GM13977 (cell line): ENCODE measurements at regions not wholly inside any gene's neighbourhood (a gene's known extent, or its start where the extent isn't known, plus 50 kb on each side); places are given as distances from the start of the nearest gene placed in this dataset.

Experiments used
- DNase-seq: peaks from one replicate; pipeline ENCODE4 v3.0.0; 2012; ENCODE audit warnings: low spot score
- CTCF ChIP-seq: IDR thresholded peaks from 2 replicates; pipeline ENCODE4 v1.5.1; 2012; ENCODE audit warnings: mild to moderate bottlenecking, control low read depth; ENCODE audit not compliant: insufficient read depth; ENCODE audit errors: extremely low read depth, missing control alignments
- in situ Hi-C: fragments of 300-500 bp; cut with MboI; formaldehyde crosslinking; loops from one replicate; pipeline ENCODE4 v1.12.0; 2022; ENCODE audit warnings: low sequenced_read_pairs, low pct_unique_long_range_greater_than_20kb, mixed read lengths, inconsistent platforms; ENCODE audit not compliant: unreplicated experiment

GRCh38 chr11:91850533-91851275 is 373.9 kb upstream of the FAT3 start:
- in situ Hi-C loops = no loop called here
- DNase-seq = no peak
- no peak for TF ChIP-seq CTCF

GRCh38 chr11:91850021-91850420 is 374.6 kb upstream of the FAT3 start:
- DNase-seq = no peak
- in situ Hi-C loops = no loop called here
- no peak for TF ChIP-seq CTCF

GRCh38 chr11:91846649-91847048 is 378.0 kb upstream of the FAT3 start:
- DNase-seq = no peak
- in situ Hi-C loops = no loop called here
- no peak for TF ChIP-seq CTCF

- in situ Hi-C loops = no loop called here
- DNase-seq = no peak
These were observed 378.6 kb upstream of the FAT3 start for GRCh38 chr11:91846002-91846401.

GRCh38 chr11:91840640-91841240 is 383.9 kb upstream of the FAT3 start:
- no peak for TF ChIP-seq CTCF
- in situ Hi-C loops = no loop called here

More at GRCh38 chr11:91846002-91846401, 378.6 kb upstream of the FAT3 start:
- no peak for TF ChIP-seq CTCF

GRCh38 chr11:91837411-91838330 is 386.9 kb upstream of the FAT3 start:
- no peak for DNase-seq
- in situ Hi-C loops = no loop called here
- TF ChIP-seq CTCF = no peak

More at GRCh38 chr11:91840640-91841240, 383.9 kb upstream of the FAT3 start:
- no peak for DNase-seq
